ENCODE measurements at regions not wholly inside any gene's neighbourhood (a gene's known extent, or its start where the extent isn't known, plus 50 kb on each side); places are given as distances from the start of the nearest gene placed in this dataset.

- no peak for TF ChIP-seq CTCF (IDR thresholded peaks at IDR 0.05)
- TF ChIP-seq SIN3A (IDR thresholded peaks at IDR 0.05; ENCODE audit: borderline replicate concordance, insufficient read depth, low read depth, low read length) = no peak
- no peak for TF ChIP-seq POLR2AphosphoS5 (IDR thresholded peaks at IDR 0.05; ENCODE audit: low read depth, low read length)
- no peak for TF ChIP-seq TCF7L2 (IDR thresholded peaks at IDR 0.05; ENCODE audit: low read depth, low read length)
Observed at GRCh38 chr11:80023386-80023785, 582.6 kb upstream of the TENM4 start.

Measured in Panc1 (cell line).